Stomach (tissue), 4 donors: ENCODE measurements at regions not wholly inside any gene's neighbourhood (a gene's known extent, or its start where the extent isn't known, plus 50 kb on each side); places are given as distances from the start of the nearest gene placed in this dataset.

Experiments
- CTCF ChIP-seq, 7 experiments: fragments of 450-650 bp in 4 of 7; fragments of 200-600 bp in 3 of 7; sonication (generic) in 3 of 7; IDR thresholded peaks; one replicate each; pipeline ENCODE4 v1.5.1; 2016 to 2019; ENCODE audit warnings: antibody characterized with exemption in 7 of 7, control low read depth in 2 of 7, mild to moderate bottlenecking in 1 of 7
- POLR2AphosphoS5 ChIP-seq, 3 donors: sonication (generic); formaldehyde crosslinking; IDR thresholded peaks; one replicate each; pipeline ENCODE4 v1.6.1; 2016; ENCODE audit warnings: antibody characterized with exemption in 3 of 3

GRCh38 chr12:39105111-39105510 lies 199.7 kb upstream of the CPNE8 start:
- TF ChIP-seq CTCF (IDR thresholded peaks at IDR 0.05) (no peak), POLR2AphosphoS5 (IDR thresholded peaks at IDR 0.05) (no peak)
